Astrocyte (in vitro differentiated cells and primary cell): ENCODE measurements at regions not wholly inside any gene's neighbourhood (a gene's known extent, or its start where the extent isn't known, plus 50 kb on each side); places are given as distances from the start of the nearest gene placed in this dataset.

ENCODE experiments used
- DNase-seq: peaks from one replicate; pipeline ENCODE4 v3.0.0-alpha.2; 2010; ENCODE audit warnings: low read depth
- FAIRE-seq: peaks from 2 replicates; lab custom pipeline; 2011; peaks lifted over from hg19 to GRCh38; lab: Jason Lieb, UNC
- H2AFZ ChIP-seq: 2 replicates; pipeline ENCODE4 v1.6.0; 2012; ENCODE audit warnings: low read depth, low read length, inconsistent platforms
- H3K27ac ChIP-seq: 2 replicates; pipeline ENCODE4 v1.5.1; 2011; ENCODE audit warnings: low read depth, low read length, inconsistent platforms
- H3K27me3 ChIP-seq: 2 replicates; pipeline ENCODE4 v1.6.0; 2011; ENCODE audit warnings: low read length, inconsistent platforms; ENCODE audit not compliant: insufficient read depth
- H3K36me3 ChIP-seq: 2 replicates; pipeline ENCODE4 v1.5.1; 2011; ENCODE audit warnings: low read length, inconsistent platforms; ENCODE audit not compliant: insufficient read depth
- H3K4me1 ChIP-seq: 2 replicates; pipeline ENCODE4 v1.5.1; 2011; ENCODE audit warnings: low read length, inconsistent platforms; ENCODE audit not compliant: insufficient read depth
- H3K4me2 ChIP-seq: 2 replicates; pipeline ENCODE4 v1.6.0; 2012; ENCODE audit warnings: low read length, inconsistent platforms
- H3K4me3 ChIP-seq: 2 replicates; pipeline ENCODE4 v1.5.1; 2011; ENCODE audit warnings: low read depth, mild to moderate bottlenecking, low read length, inconsistent platforms; ENCODE audit not compliant: insufficient read depth
- H3K79me2 ChIP-seq: 2 replicates; pipeline ENCODE4 v1.6.0; 2012; ENCODE audit warnings: mild to moderate bottlenecking, low read length, inconsistent platforms; ENCODE audit not compliant: insufficient read depth
- H3K9ac ChIP-seq: 2 replicates; pipeline ENCODE4 v1.6.0; 2012; ENCODE audit warnings: mild to moderate bottlenecking, low read length, inconsistent platforms
- H3K9me3 ChIP-seq: 2 replicates; pipeline ENCODE4 v1.5.1; 2012; ENCODE audit warnings: low read depth, mild to moderate bottlenecking, low read length, inconsistent platforms; ENCODE audit not compliant: insufficient read depth
- H4K20me1 ChIP-seq: 2 replicates; pipeline ENCODE4 v1.6.0; 2012; ENCODE audit warnings: low read length, inconsistent platforms; ENCODE audit not compliant: insufficient read depth
- H3K27ac Mint-ChIP-seq: one replicate; pipeline ENCODE4 v1.8.0; 2021; ENCODE audit warnings: mild to moderate bottlenecking, mixed read lengths; ENCODE audit not compliant: unreplicated experiment
- H3K27me3 Mint-ChIP-seq: one replicate; pipeline ENCODE4 v1.8.0; 2021; ENCODE audit warnings: low read depth, mixed read lengths; ENCODE audit not compliant: unreplicated experiment
- H3K36me3 Mint-ChIP-seq: one replicate; pipeline ENCODE4 v1.8.0; 2021; ENCODE audit warnings: low read depth, mixed read lengths; ENCODE audit not compliant: unreplicated experiment
- H3K4me1 Mint-ChIP-seq: one replicate; pipeline ENCODE4 v1.8.0; 2021; ENCODE audit warnings: low read depth, mixed read lengths; ENCODE audit not compliant: unreplicated experiment
- H3K4me3 Mint-ChIP-seq: one replicate; pipeline ENCODE4 v1.8.0; 2021; ENCODE audit warnings: mild to moderate bottlenecking, moderate library complexity, mixed read lengths; ENCODE audit not compliant: unreplicated experiment
- H3K9me3 Mint-ChIP-seq: one replicate; pipeline ENCODE4 v1.8.0; 2021; ENCODE audit warnings: mild to moderate bottlenecking, mixed read lengths; ENCODE audit not compliant: unreplicated experiment
- EZH2 ChIP-seq: IDR thresholded peaks from 2 replicates; pipeline ENCODE4 v1.6.1; 2012; ENCODE audit warnings: mild to moderate bottlenecking, low read length, inconsistent platforms; ENCODE audit not compliant: insufficient read depth
- TF ChIP-seq, protein P1 (sequence below): IDR thresholded peaks from 2 replicates; pipeline ENCODE4 v1.5.1; 2011; ENCODE audit warnings: low read depth, mild to moderate bottlenecking, inconsistent platforms, low read length, moderate library complexity; ENCODE audit not compliant: insufficient read depth

GRCh38 chr7:54483523-54483922 lies 58.7 kb upstream of the VSTM2A start:
- Histone ChIP-seq H4K20me1 (no peaks in the 10 kb centered on the region), H3K36me3 (no peaks in the 10 kb centered on the region), H2AFZ (no peak overlapping the region), H3K79me2 (no peaks in the 10 kb centered on the region), H3K4me3 (no peak overlapping the region), H3K27ac (no peak overlapping the region), H3K9me3 (peaks cover 6% of the 10 kb centered on the region), H3K9ac (no peak overlapping the region), H3K4me1 (no peaks in the 10 kb centered on the region), H3K4me2 (no peak overlapping the region), H3K27me3 (no peaks in the 10 kb centered on the region)
- TF ChIP-seq EZH2, result no peak
- TF ChIP-seq, protein P1, sequence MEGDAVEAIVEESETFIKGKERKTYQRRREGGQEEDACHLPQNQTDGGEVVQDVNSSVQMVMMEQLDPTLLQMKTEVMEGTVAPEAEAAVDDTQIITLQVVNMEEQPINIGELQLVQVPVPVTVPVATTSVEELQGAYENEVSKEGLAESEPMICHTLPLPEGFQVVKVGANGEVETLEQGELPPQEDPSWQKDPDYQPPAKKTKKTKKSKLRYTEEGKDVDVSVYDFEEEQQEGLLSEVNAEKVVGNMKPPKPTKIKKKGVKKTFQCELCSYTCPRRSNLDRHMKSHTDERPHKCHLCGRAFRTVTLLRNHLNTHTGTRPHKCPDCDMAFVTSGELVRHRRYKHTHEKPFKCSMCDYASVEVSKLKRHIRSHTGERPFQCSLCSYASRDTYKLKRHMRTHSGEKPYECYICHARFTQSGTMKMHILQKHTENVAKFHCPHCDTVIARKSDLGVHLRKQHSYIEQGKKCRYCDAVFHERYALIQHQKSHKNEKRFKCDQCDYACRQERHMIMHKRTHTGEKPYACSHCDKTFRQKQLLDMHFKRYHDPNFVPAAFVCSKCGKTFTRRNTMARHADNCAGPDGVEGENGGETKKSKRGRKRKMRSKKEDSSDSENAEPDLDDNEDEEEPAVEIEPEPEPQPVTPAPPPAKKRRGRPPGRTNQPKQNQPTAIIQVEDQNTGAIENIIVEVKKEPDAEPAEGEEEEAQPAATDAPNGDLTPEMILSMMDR, result no peak
- DNase-seq (no peak), FAIRE-seq (no peak)
- peaks cover 6% of the 10 kb centered on the region for H3K4me1 Mint-ChIP-seq
- H3K27ac Mint-ChIP-seq, result no peak overlapping the region
- H3K27me3 Mint-ChIP-seq, result peaks cover 3% of the 10 kb centered on the region
- H3K9me3 Mint-ChIP-seq, result no peaks in the 10 kb centered on the region
- no peaks in the 10 kb centered on the region for H3K36me3 Mint-ChIP-seq
- H3K4me3 Mint-ChIP-seq, result no peak overlapping the region

GRCh38 chr7:54485044-54485443 lies 57.1 kb upstream of the VSTM2A start:
- H3K9ac ChIP-seq, result no peak overlapping the region
- no peaks in the 10 kb centered on the region for H3K36me3 ChIP-seq
- H3K4me2 ChIP-seq, result no peak overlapping the region
- Mint-ChIP-seq H3K27me3 (peaks cover 3% of the 10 kb centered on the region), H3K36me3 (no peaks in the 10 kb centered on the region), H3K9me3 (no peaks in the 10 kb centered on the region), H3K4me3 (no peak overlapping the region), H3K4me1 (peaks cover 6% of the 10 kb centered on the region), H3K27ac (no peak overlapping the region)
- H4K20me1 ChIP-seq, result no peaks in the 10 kb centered on the region
- H3K27me3 ChIP-seq, result no peaks in the 10 kb centered on the region
- TF ChIP-seq, protein P1, result no peak
- TF ChIP-seq EZH2, result no peak
- H3K9me3 ChIP-seq, result peaks cover 6% of the 10 kb centered on the region
- H3K27ac ChIP-seq, result no peak overlapping the region
- no peaks in the 10 kb centered on the region for H3K79me2 ChIP-seq
- no peak for FAIRE-seq
- no peaks in the 10 kb centered on the region for H3K4me1 ChIP-seq
- no peak overlapping the region for H2AFZ ChIP-seq
- H3K4me3 ChIP-seq, result no peak overlapping the region
- DNase-seq, result no peak
